SK-N-MC (cell line): ENCODE measurements at regions not wholly inside any gene's neighbourhood (a gene's known extent, or its start where the extent isn't known, plus 50 kb on each side); places are given as distances from the start of the nearest gene placed in this dataset.

Experiments used
- EZH2 ChIP-seq: fragments of 200-600 bp; sonication (generic); IDR thresholded peaks from one replicate; pipeline ENCODE4 v1.6.1; 2017; ENCODE audit warnings: antibody characterized with exemption
- POLR2AphosphoS5 ChIP-seq: IDR thresholded peaks from 2 replicates; pipeline ENCODE4 v1.6.1; 2012; ENCODE audit warnings: mild to moderate bottlenecking, low read depth, low read length, borderline replicate concordance

GRCh38 chr10:77715088-77715487 lies 77.5 kb upstream of the KCNMA1 start:
- TF ChIP-seq POLR2AphosphoS5 (no peak), EZH2 (no peak)
